ENCODE measurements at regions not wholly inside any gene's neighbourhood (a gene's known extent, or its start where the extent isn't known, plus 50 kb on each side); places are given as distances from the start of the nearest gene placed in this dataset.
"Not testable (repeated sequence)": the region's sequence is repeated elsewhere in the genome, so short reads cannot be mapped to it uniquely, and the experiment has no call there.

DNA sequence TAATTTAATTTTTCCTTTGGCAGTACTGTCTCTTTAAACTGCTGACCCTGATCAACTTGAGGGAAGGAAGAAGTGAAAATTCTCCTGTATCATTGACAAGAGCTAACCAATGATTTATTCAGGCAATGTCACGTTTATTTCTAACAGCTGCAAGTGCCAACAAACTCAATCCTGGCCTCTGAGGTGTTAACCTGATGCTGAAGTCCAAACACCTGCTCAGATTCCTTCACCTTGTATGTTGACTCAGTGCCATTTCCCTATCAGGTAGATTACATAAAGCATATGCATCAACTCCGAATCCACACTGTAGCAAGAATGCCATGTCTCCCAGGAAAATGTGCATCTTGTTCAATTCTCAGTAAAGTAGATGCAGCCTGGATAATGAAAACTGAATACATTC is 820.0 kb downstream of the XPNPEP1 start:
- in situ Hi-C loops (cut with MboI; ENCODE audit: low pct_unique_long_range_greater_than_20kb in 2 of 9, low sequenced_read_pairs in 9 of 9, unreplicated experiment in 9 of 9) = no loop called here
- ATAC-seq (replicated peaks in 6 of 8) = no peak
- no peaks in the 10 kb centered on the region for H3K4me1 ChIP-seq (replicated peaks in 1 of 2)
- 6 to 85% (median 68%) methylated on average over 2 of the region's 2 CpGs; no CpG with 5 or more reads in 6 of the 10 experiments for WGBS, 10 experiments
- no peak overlapping the region for H3K27ac ChIP-seq
- H3K4me3 ChIP-seq = no peak overlapping the region

DNA sequence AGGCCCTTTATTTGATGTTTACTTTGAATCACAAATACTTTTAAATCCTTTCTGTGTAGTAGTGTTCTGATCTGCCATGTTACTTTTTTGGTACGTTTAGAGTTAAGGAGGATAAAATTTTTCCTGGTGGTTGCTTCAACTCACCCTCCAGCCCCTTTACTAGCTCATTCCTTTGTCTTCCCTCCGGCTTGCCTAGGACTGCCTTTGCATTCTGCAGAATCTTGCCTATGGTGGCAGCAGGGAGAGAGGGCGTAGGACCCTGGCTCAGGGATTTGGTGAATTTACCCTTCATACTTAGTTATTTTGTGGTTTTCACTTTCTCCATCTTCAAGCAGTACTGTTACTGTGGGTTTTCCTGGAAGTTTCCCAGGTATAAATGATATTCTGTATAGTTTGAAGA is 833.5 kb downstream of the XPNPEP1 start:
- WGBS, 10 experiments = 0 to 73% (median 22%) methylated on average over 1 to 3 of the region's 3 CpGs; no CpG with 5 or more reads in 1 of the 10 experiments
- in situ Hi-C loops (cut with MboI; ENCODE audit: low pct_unique_long_range_greater_than_20kb in 2 of 9, low sequenced_read_pairs in 9 of 9, unreplicated experiment in 9 of 9) = no loop called here
- no peak for ATAC-seq (replicated peaks in 6 of 8)

DNA sequence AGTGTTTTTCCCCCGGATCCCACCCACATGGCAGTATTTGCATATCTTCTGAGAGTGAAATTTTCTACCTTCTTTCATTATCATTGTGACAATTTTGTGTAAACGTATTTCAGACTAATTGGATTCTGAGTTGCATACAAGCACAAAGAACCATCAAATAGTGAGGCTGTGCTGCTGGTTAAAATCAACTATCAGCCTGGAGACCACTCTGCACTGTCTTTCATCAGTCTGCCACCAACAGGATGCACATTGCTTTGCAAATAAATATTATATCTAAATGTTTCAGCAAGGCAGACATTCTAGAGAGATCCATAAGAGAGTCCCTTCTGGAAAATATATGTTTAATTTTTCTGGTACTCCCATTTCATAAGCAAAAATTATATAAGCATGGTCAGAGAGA is 851.8 kb downstream of the XPNPEP1 start:
- WGBS, 10 experiments = 0 to 83% (median 29%) methylated on average over 1 to 2 of the region's 2 CpGs; no CpG with 5 or more reads in 4 of the 10 experiments
- Histone ChIP-seq H3K27ac (no peak overlapping the region), H3K4me3 (no peak overlapping the region), H3K4me1 (replicated peaks in 1 of 2) (peaks cover 5 to 6% of the 10 kb centered on the region in 2 donors)
- ATAC-seq (replicated peaks in 6 of 8) = peak in 2 of 8 experiments; percentile 40 to 52
- in situ Hi-C loops (cut with MboI; ENCODE audit: low pct_unique_long_range_greater_than_20kb in 2 of 9, low sequenced_read_pairs in 9 of 9, unreplicated experiment in 9 of 9) = no loop called here

More for the DNA sequence above, 833.5 kb downstream of the XPNPEP1 start:
- no peak overlapping the region for H3K4me3 ChIP-seq
- no peaks in the 10 kb centered on the region for H3K4me1 ChIP-seq (replicated peaks in 1 of 2)
- no peak overlapping the region for H3K27ac ChIP-seq

DNA sequence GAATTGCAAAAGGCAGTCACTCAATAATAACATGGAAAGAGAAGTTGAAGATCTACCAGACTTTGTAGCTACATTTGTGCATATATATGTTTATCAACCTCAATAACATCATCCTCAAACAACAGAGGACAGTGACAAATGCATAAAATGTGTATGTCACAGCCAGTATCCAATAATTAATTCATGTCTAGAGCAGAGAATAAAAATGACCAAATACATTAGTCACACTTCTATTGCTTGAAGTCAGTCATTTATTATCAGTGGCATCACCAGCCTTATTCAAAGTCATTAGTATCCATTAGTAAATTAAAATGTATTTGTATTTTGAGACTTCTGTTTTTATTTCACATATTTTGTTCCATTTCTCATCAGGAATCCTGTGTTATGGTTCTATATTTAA is 852.8 kb downstream of the XPNPEP1 start:
- no peak overlapping the region for H3K27ac ChIP-seq
- in situ Hi-C loops (cut with MboI; ENCODE audit: low pct_unique_long_range_greater_than_20kb in 2 of 9, low sequenced_read_pairs in 9 of 9, unreplicated experiment in 9 of 9) = no loop called here
- ATAC-seq (replicated peaks in 6 of 8) = peak in 4 of 8 experiments; percentile 54 to 91 (median 70)
- no peak overlapping the region for H3K4me3 ChIP-seq
- peaks cover 5 to 6% of the 10 kb centered on the region in 2 donors for H3K4me1 ChIP-seq (replicated peaks in 1 of 2)

DNA sequence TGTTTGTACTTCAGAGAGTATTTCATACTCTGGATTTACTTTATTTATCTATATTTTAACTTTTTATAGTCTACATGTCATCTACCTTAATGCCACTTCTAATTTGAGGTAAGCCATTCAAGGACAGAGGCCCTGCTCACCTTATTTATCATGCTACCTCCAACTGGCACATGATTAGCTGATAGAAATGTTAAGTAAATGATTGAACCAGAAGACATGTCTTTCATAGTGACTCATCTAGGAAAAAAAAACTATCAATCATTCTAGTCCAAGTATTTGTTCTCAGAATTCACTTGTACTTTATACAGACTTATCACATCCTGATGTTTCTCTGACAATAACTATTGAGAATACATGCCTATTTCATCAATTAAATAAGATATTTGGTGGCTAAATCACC is 856.3 kb downstream of the XPNPEP1 start:
- no peak for ATAC-seq (replicated peaks in 6 of 8)
- in situ Hi-C loops (cut with MboI; ENCODE audit: low pct_unique_long_range_greater_than_20kb in 2 of 9, low sequenced_read_pairs in 9 of 9, unreplicated experiment in 9 of 9) = no loop called here
- no peak overlapping the region for H3K27ac ChIP-seq
- peaks cover 5 to 6% of the 10 kb centered on the region in 2 donors for H3K4me1 ChIP-seq (replicated peaks in 1 of 2)
- H3K4me3 ChIP-seq = no peak overlapping the region

DNA sequence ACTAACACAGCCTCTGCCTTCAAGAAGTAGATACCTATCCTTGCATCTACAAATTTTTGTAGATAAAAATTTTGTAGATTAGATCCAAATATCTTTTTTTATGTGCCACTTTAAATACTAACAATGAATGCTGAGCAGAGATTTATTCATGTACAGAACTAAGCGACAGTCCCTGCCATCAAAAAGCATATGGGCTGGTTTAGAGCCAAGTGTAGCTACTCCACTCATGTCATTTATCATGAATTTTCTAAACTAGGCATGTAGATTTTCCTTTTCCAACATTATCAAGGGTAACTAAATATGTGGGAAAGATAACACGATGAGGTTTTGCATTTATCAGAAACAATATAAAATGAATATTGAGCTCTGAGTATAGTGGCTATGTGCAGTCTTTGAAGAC is 857.5 kb downstream of the XPNPEP1 start:
- H3K4me1 ChIP-seq (replicated peaks in 1 of 2) = no peaks in the 10 kb centered on the region
- ATAC-seq (replicated peaks in 6 of 8) = no peak
- no peak overlapping the region for H3K27ac ChIP-seq
- WGBS, 10 experiments = 0 to 100% (median 73%) methylated on average over 1 to 2 of the region's 2 CpGs
- in situ Hi-C loops (cut with MboI; ENCODE audit: low pct_unique_long_range_greater_than_20kb in 2 of 9, low sequenced_read_pairs in 9 of 9, unreplicated experiment in 9 of 9) = no loop called here
- H3K4me3 ChIP-seq = no peak overlapping the region

DNA sequence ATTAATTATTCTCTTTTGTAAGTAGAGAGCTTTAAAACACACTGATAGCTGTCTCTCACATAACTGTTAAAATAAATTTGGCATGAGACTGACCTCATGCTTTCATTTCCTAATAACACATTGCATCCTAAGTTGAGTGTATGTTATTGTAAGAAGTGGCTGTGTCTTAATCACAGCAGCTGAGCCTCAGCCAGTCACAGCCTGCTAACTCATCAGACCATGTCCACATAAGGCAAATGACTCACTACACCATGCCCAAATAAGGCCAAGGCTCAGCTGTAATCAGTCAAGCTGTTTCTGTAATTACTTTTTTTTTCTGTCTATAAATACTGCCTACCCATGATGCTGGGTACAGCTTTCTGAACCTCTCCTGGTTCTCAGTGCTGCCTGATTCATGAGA is 860.9 kb downstream of the XPNPEP1 start:
- no peak overlapping the region for H3K4me3 ChIP-seq
- peak in 7 of 8 experiments; percentile 25 to 100 (median 100) for ATAC-seq (replicated peaks in 6 of 8)
- no peak overlapping the region for H3K27ac ChIP-seq
- H3K4me1 ChIP-seq (replicated peaks in 1 of 2) = no peaks in the 10 kb centered on the region
- in situ Hi-C loops (cut with MboI; ENCODE audit: low pct_unique_long_range_greater_than_20kb in 2 of 9, low sequenced_read_pairs in 9 of 9, unreplicated experiment in 9 of 9) = no loop called here

DNA sequence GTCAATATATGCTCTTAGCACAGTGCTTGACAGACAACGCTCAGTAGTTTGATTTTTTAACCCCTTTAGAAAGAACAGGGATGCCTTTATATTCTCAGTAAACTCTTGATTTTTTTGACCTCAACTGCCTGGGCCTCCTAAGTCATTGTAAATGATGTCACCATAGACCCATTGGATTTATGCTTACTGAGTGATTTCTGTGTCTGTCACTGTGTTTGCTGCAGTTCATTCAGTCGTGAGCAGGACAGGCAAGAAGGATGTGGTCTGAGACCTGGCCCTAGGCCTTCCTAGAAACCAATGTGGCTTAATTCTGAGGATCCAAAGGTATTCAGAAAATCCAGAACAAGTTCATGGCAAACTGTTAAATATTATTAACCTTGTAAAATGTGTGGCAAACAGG is 868.1 kb downstream of the XPNPEP1 start:
- in situ Hi-C loops (cut with MboI; ENCODE audit: low pct_unique_long_range_greater_than_20kb in 2 of 9, low sequenced_read_pairs in 9 of 9, unreplicated experiment in 9 of 9) = no loop called here
- H3K4me1 ChIP-seq (replicated peaks in 1 of 2) = no peaks in the 10 kb centered on the region
- no peak overlapping the region for H3K4me3 ChIP-seq
- ATAC-seq (replicated peaks in 6 of 8) = peak in 5 of 8 experiments; percentile 42 to 63 (median 48)
- no peak overlapping the region for H3K27ac ChIP-seq
- WGBS, 10 experiments = 17 to 100% (median 67%) methylated on average over 1 to 2 of the region's 2 CpGs; no CpG with 5 or more reads in 3 of the 10 experiments

DNA sequence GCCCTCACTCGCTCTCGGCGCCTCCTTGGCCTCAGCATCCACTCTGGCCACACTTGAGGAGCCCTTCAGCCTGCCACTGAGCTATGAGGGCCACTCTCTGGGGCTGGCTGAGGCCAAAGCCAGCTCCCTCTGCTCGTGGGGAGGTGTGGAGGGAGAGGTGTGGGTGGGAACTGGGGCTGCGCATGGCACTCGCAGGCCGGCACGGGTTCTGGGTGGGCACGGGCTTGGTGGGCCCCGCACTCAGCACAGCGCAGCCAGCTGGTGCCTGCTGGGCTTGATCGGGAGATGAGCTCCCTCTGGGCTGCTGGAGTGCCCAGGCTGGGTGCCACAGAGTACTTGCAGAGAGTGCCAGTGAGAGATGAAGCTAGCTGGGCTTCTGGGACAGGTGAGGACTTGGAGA is 875.5 kb downstream of the XPNPEP1 start:
- H3K27ac ChIP-seq = no peak overlapping the region
- H3K4me1 ChIP-seq (replicated peaks in 1 of 2) = no peaks in the 10 kb centered on the region
- no peak overlapping the region for H3K4me3 ChIP-seq
- WGBS, 10 experiments = 87 to 100% (median 100%) methylated on average over 1 to 3 of the region's 12 CpGs; no CpG with 5 or more reads in 7 of the 10 experiments
- no peak for ATAC-seq (replicated peaks in 6 of 8)
- in situ Hi-C loops (cut with MboI; ENCODE audit: low pct_unique_long_range_greater_than_20kb in 2 of 9, low sequenced_read_pairs in 9 of 9, unreplicated experiment in 9 of 9) = no loop called here

DNA sequence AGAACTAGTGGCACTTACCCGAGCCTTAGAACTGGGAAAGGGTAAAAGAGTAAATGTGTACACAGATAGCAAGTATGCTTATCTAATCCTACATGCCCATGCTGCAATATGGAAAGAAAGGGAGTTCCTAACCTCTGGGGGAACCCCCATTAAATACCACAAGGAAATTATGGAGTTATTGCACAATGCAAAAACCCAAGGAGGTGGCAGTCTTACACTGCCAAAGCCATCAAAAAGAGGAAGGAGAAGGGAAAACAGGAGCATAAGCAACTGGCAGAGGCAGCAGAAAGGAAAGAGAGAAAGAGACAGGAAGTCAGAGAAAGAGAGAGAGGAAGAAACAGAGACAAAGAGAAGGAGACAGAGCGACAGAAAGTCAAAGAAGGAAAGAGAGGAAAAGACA is 876.9 kb downstream of the XPNPEP1 start:
- H3K4me1 ChIP-seq (replicated peaks in 1 of 2); H3K4me3 ChIP-seq; in situ Hi-C loops (cut with MboI; ENCODE audit: low pct_unique_long_range_greater_than_20kb in 2 of 9, low sequenced_read_pairs in 9 of 9, unreplicated experiment in 9 of 9); ATAC-seq (replicated peaks in 6 of 8); H3K27ac ChIP-seq: not testable (repeated sequence)
- 0 to 100% (median 60%) methylated on average over 1 to 2 of the region's 2 CpGs for WGBS, 10 experiments

DNA sequence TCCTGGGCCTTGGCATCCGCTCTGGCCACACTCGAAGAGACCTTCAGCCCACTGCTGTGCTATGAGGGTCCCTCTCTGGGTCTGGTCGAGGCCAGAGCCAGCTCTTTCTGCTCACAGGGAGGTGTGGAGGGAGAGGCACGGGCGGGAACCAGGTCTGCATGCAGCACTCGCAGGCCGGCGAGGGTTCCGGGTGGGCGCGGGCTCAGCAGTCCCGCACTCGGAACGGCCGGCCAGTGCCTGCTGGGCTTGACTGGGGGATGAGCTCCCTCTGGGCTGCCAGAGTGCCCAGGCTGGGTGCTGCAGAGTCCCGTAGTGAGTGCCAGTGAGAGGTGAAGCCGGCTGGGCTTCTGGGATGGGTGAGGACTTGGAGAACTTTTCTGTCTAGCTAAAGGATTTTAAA is 882.7 kb downstream of the XPNPEP1 start:
- Histone ChIP-seq H3K4me3 (no peak overlapping the region), H3K27ac (no peak overlapping the region), H3K4me1 (replicated peaks in 1 of 2) (no peaks in the 10 kb centered on the region)
- in situ Hi-C loops (cut with MboI; ENCODE audit: low pct_unique_long_range_greater_than_20kb in 2 of 9, low sequenced_read_pairs in 9 of 9, unreplicated experiment in 9 of 9) = no loop called here
- ATAC-seq (replicated peaks in 6 of 8) = no peak
- WGBS, 10 experiments = 40 to 95% (median 88%) methylated on average over 1 to 8 of the region's 17 CpGs; no CpG with 5 or more reads in 6 of the 10 experiments

DNA sequence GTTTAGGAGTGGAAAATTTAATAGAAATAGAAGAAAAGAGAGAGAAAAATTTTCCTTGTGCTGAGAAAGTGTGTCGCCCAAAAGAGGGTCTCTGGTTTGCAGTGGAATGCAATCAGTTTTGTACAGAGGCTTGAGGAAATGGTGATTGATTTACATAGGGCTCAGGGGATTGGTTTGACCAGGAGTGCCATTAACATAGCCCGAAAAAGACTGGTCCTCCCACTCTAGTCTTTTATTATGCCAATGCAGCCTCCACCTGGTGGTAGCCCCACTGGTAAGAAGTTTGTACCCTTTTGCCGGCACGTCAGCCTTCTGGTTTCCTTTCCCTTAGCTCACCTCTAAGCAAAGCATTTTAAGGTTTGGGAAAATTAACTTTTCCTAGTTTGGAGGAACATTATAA is 885.3 kb downstream of the XPNPEP1 start:
- no peaks in the 10 kb centered on the region for H3K4me1 ChIP-seq (replicated peaks in 1 of 2)
- H3K4me3 ChIP-seq = no peak overlapping the region
- H3K27ac ChIP-seq = no peak overlapping the region
- no peak for ATAC-seq (replicated peaks in 6 of 8)
- in situ Hi-C loops (cut with MboI; ENCODE audit: low pct_unique_long_range_greater_than_20kb in 2 of 9, low sequenced_read_pairs in 9 of 9, unreplicated experiment in 9 of 9) = no loop called here
- WGBS, 10 experiments = 25 to 100% (median 64%) methylated on average over 1 to 4 of the region's 4 CpGs; no CpG with 5 or more reads in 2 of the 10 experiments

DNA sequence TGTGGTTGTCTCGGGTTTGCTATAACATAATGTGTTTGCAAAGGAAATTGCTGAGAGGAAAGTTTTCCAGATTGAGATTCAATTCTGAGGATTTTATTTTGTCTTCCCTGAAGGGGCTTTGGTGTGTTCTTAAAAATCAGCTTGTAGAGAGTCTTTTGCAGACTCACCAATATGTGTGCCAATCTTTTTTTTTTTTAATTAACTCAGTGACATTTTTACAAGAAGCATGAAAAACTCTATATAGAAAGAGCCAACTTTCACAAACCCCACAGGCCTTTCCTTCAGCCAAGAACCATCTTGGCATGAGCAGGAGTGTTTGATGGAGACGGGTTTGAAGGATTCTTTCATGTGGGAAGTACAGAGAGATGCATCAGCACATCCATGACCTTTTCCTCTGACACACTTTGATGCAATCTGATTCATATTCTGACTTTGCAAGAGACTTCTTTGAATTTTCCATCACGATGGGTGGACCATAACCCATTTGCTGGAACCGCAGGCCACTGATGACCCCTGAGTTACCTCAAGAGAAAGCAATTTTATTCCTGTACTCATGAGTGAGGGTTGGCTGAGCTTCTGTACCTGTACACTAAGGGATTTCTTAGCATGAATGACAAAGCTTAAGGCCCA is 892.6 kb downstream of the XPNPEP1 start:
- in situ Hi-C loops (cut with MboI; ENCODE audit: low pct_unique_long_range_greater_than_20kb in 2 of 9, low sequenced_read_pairs in 9 of 9, unreplicated experiment in 9 of 9) = no loop called here
- WGBS, 10 experiments = 0 to 100% (median 86%) methylated on average over 1 to 4 of the region's 4 CpGs; no CpG with 5 or more reads in 1 of the 10 experiments
- H3K4me1 ChIP-seq (replicated peaks in 1 of 2) = no peaks in the 10 kb centered on the region
- no peak overlapping the region for H3K4me3 ChIP-seq
- no peak for ATAC-seq (replicated peaks in 6 of 8)
- H3K27ac ChIP-seq = no peak overlapping the region

DNA sequence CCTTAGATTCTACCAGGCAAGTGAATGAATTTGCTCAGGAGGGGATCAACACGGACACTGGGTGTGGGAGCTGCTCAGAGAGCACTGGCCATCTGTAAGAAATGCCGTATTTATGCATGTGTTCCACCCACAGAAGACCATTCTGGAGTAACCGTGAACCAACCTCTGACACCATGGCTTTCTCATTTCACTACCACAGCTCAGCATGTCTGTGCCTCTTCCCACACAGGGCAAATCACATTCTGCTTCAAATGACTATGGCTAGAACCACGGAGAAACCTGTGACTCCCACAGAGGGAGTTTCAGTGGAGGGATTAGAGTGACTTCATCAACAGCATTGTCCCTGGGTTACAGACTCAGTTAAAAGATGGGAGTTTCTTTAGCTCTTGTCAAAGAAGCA is 893.4 kb downstream of the XPNPEP1 start:
- in situ Hi-C loops (cut with MboI; ENCODE audit: low pct_unique_long_range_greater_than_20kb in 2 of 9, low sequenced_read_pairs in 9 of 9, unreplicated experiment in 9 of 9) = no loop called here
- Histone ChIP-seq H3K27ac (no peak overlapping the region), H3K4me1 (replicated peaks in 1 of 2) (no peaks in the 10 kb centered on the region), H3K4me3 (no peak overlapping the region)
- ATAC-seq (replicated peaks in 6 of 8) = no peak
- WGBS, 10 experiments = 24 to 100% (median 83%) methylated on average over 1 to 3 of the region's 4 CpGs; no CpG with 5 or more reads in 3 of the 10 experiments
